ENCODE measurements at regions not wholly inside any gene's neighbourhood (a gene's known extent, or its start where the extent isn't known, plus 50 kb on each side); places are given as distances from the start of the nearest gene placed in this dataset.
A peak's percentile ranks its signal among the peaks of the same experiment; 100 is the strongest.

- TF ChIP-seq, protein P1, sequence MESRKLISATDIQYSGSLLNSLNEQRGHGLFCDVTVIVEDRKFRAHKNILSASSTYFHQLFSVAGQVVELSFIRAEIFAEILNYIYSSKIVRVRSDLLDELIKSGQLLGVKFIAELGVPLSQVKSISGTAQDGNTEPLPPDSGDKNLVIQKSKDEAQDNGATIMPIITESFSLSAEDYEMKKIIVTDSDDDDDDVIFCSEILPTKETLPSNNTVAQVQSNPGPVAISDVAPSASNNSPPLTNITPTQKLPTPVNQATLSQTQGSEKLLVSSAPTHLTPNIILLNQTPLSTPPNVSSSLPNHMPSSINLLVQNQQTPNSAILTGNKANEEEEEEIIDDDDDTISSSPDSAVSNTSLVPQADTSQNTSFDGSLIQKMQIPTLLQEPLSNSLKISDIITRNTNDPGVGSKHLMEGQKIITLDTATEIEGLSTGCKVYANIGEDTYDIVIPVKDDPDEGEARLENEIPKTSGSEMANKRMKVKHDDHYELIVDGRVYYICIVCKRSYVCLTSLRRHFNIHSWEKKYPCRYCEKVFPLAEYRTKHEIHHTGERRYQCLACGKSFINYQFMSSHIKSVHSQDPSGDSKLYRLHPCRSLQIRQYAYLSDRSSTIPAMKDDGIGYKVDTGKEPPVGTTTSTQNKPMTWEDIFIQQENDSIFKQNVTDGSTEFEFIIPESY (IDR thresholded peaks at IDR 0.05; ENCODE audit: borderline replicate concordance, low read depth) = no peak
- no peak for TF ChIP-seq GATA2 (CRISPR knock-in tag; IDR thresholded peaks at IDR 0.05)
Observed at GRCh38 chr21:35507181-35507759, 458.2 kb upstream of the RUNX1 start (continued).

DNA sequence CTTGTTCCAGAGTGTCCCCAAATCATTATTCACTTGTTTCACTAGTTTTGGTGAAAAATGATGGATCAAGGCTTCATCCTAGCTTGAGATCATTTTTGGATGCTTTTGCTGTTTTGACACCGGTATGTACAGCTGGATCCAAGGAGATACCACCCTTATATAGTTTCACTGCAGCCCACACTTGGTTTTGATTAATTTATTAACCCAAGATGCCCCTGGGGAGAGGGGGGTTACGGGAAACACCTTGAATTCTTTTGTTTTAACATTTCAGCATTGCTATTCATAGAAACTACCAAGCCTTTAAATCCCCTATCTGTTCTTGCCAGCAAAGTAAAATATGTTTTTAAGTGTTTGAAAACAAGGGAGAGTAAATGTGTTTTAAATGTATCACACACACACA lies 457.7 kb upstream of the RUNX1 start:
- H3F3A ChIP-seq (replicated peaks; ENCODE audit: insufficient read depth) = peaks cover 8% of the 10 kb centered on the region
- no peak for DNase-seq

GRCh38 chr21:35506352-35506751 lies 457.2 kb upstream of the RUNX1 start:
- Histone ChIP-seq H3K4me3 (ENCODE audit: low read depth in 2 of 2, low read length in 1 of 2) (no peak overlapping the region), H3K4me2 (no peak overlapping the region), H3K4me1 (ENCODE audit: control insufficient read depth in 1 of 2, insufficient read depth in 2 of 2, low read depth in 1 of 2, low read length in 1 of 2) (no peaks in the 10 kb centered on the region; a peak in 1 of 4 replicates), H3F3A (replicated peaks; ENCODE audit: insufficient read depth) (peaks cover 4% of the 10 kb centered on the region), H3K79me2 (ENCODE audit: insufficient read depth) (no peaks in the 10 kb centered on the region), H3K27me3 (ENCODE audit: insufficient read depth) (no peaks in the 10 kb centered on the region), H3K9me2 (no peaks in the 10 kb centered on the region), H2AFZ (ENCODE audit: low read depth) (no peak overlapping the region), H3K27ac (ENCODE audit: low read depth in 2 of 2, low read length in 1 of 2) (no peak overlapping the region; a peak in 1 of 4 replicates), H4K20me1 (ENCODE audit: insufficient read depth) (no peaks in the 10 kb centered on the region), H3K36me3 (replicated peaks in 1 of 2; ENCODE audit: control insufficient read depth in 1 of 2, insufficient read depth in 2 of 2, low read length in 1 of 2) (no peaks in the 10 kb centered on the region), H3K9ac (no peak overlapping the region), H3K9me3 (no peaks in the 10 kb centered on the region)
- POLR2A ChIA-PET = no interaction called here
- TF ChIP-seq ELF1 (IDR thresholded peaks at IDR 0.05) (no peak), RFX5 (IDR thresholded peaks at IDR 0.05; ENCODE audit: low read length) (no peak), FOSL2 (IDR thresholded peaks at IDR 0.05; ENCODE audit: borderline replicate concordance, low read depth) (no peak), TAF1 (IDR thresholded peaks at IDR 0.05; ENCODE audit: borderline replicate concordance, low read depth, low read length) (no peak), JUND (IDR thresholded peaks at IDR 0.05) (no peak), RXRA (IDR thresholded peaks at IDR 0.05; ENCODE audit: borderline replicate concordance, low read depth) (no peak)
- CTCF ChIA-PET = interaction anchor here (1.3 kb wide), 1 partner anchor 20 kb away, joined by 3 read pairs; no protein-coding TSS in a partner anchor
- WGBS (ENCODE audit: low lambda C conversion rate) = 49% methylated on average over 3 of the region's 3 CpGs
- no peak for DNase-seq

More for the DNA sequence above, 457.7 kb upstream of the RUNX1 start:
- H3K9me3 ChIP-seq = no peaks in the 10 kb centered on the region
- CTCF ChIA-PET = interaction anchor here (1.3 kb wide), 1 partner anchor 19 kb away, joined by 3 read pairs; no protein-coding TSS in a partner anchor
- H3K79me2 ChIP-seq (ENCODE audit: insufficient read depth) = no peaks in the 10 kb centered on the region
- H3K27me3 ChIP-seq (ENCODE audit: insufficient read depth) = no peaks in the 10 kb centered on the region
- H3K4me1 ChIP-seq (ENCODE audit: control insufficient read depth in 1 of 2, insufficient read depth in 2 of 2, low read depth in 1 of 2, low read length in 1 of 2) = peaks cover 0 to 3% of the 10 kb centered on the region in 2 experiments; a peak in 2 of 4 replicates
- TF ChIP-seq RAD21 (IDR thresholded peaks at IDR 0.05; ENCODE audit: low read length) (no peak), EP300 (IDR thresholded peaks at IDR 0.05; ENCODE audit: borderline replicate concordance in 1 of 2, low read depth in 1 of 2, low read length in 1 of 2) (no peak), FOXJ3 (CRISPR knock-in tag; IDR thresholded peaks at IDR 0.05) (no peak), TAF1 (IDR thresholded peaks at IDR 0.05; ENCODE audit: borderline replicate concordance, low read depth, low read length) (no peak), NFIC (IDR thresholded peaks at IDR 0.05; ENCODE audit: borderline replicate concordance) (no peak)
- TF ChIP-seq, protein P2, sequence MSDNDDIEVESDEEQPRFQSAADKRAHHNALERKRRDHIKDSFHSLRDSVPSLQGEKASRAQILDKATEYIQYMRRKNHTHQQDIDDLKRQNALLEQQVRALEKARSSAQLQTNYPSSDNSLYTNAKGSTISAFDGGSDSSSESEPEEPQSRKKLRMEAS (IDR thresholded peaks at IDR 0.05; ENCODE audit: low read depth) = no peak
- TF ChIP-seq, protein P3, sequence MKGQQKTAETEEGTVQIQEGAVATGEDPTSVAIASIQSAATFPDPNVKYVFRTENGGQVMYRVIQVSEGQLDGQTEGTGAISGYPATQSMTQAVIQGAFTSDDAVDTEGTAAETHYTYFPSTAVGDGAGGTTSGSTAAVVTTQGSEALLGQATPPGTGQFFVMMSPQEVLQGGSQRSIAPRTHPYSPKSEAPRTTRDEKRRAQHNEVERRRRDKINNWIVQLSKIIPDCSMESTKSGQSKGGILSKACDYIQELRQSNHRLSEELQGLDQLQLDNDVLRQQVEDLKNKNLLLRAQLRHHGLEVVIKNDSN (IDR thresholded peaks at IDR 0.05; ENCODE audit: borderline replicate concordance, low read depth) = no peak
- H4K20me1 ChIP-seq (ENCODE audit: insufficient read depth) = no peaks in the 10 kb centered on the region
- no peak overlapping the region for H3K4me3 ChIP-seq (ENCODE audit: low read depth in 2 of 2, low read length in 1 of 2)
- no peak overlapping the region for H3K4me2 ChIP-seq
- no peak overlapping the region for H3K9ac ChIP-seq
- H2AFZ ChIP-seq (ENCODE audit: low read depth) = no peak overlapping the region
- POLR2A ChIA-PET = no interaction called here
- H3K36me3 ChIP-seq (replicated peaks in 1 of 2; ENCODE audit: control insufficient read depth in 1 of 2, insufficient read depth in 2 of 2, low read length in 1 of 2) = no peaks in the 10 kb centered on the region
- H3K27ac ChIP-seq (ENCODE audit: low read depth in 2 of 2, low read length in 1 of 2) = peak overlapping the region in 1 of 2 experiments; percentile 25; a peak in 1 of 4 replicates
- H3K9me2 ChIP-seq = no peaks in the 10 kb centered on the region
- 32% methylated on average over 2 of the region's 2 CpGs for WGBS (ENCODE audit: low lambda C conversion rate)

Data from SK-N-SH (cell line).